Parathyroid adenoma (tissue), 2 donors: ENCODE measurements at regions not wholly inside any gene's neighbourhood (a gene's known extent, or its start where the extent isn't known, plus 50 kb on each side); places are given as distances from the start of the nearest gene placed in this dataset.

Source experiments
- H2AFZ ChIP-seq: fragments of 300-600 bp; sonication (generic); one replicate; pipeline ENCODE4 v1.7.0; 2017; ENCODE audit warnings: antibody characterized with exemption, mild to moderate bottlenecking
- H3K27ac ChIP-seq: fragments of 300-600 bp; sonication (generic); one replicate; pipeline ENCODE4 v1.7.0; 2017
- H3K27me3 ChIP-seq: fragments of 300-600 bp; sonication (generic); one replicate; pipeline ENCODE4 v1.7.0; 2017; ENCODE audit warnings: low read length; ENCODE audit not compliant: control insufficient read depth, insufficient read depth
- H3K36me3 ChIP-seq: fragments of 300-600 bp; sonication (generic); one replicate; pipeline ENCODE4 v1.7.0; 2017; ENCODE audit warnings: low read length; ENCODE audit not compliant: control insufficient read depth, insufficient read depth
- H3K4me1 ChIP-seq: fragments of 300-600 bp; sonication (generic); one replicate; pipeline ENCODE4 v1.7.0; 2017; ENCODE audit warnings: control low read depth
- H3K4me2 ChIP-seq: fragments of 300-600 bp; sonication (generic); one replicate; pipeline ENCODE4 v1.7.0; 2017; ENCODE audit warnings: low read length
- H3K4me3 ChIP-seq: fragments of 300-600 bp; sonication (generic); one replicate; pipeline ENCODE4 v1.7.0; 2017; ENCODE audit warnings: low read depth, low read length
- H3K79me2 ChIP-seq: fragments of 300-600 bp; sonication (generic); one replicate; pipeline ENCODE4 v1.7.0; 2017; ENCODE audit warnings: control low read depth
- H3K9ac ChIP-seq: fragments of 300-600 bp; sonication (generic); one replicate; pipeline ENCODE4 v1.7.0; 2017; ENCODE audit warnings: mild to moderate bottlenecking
- H3K9me3 ChIP-seq: fragments of 300-600 bp; sonication (generic); one replicate; pipeline ENCODE4 v1.7.0; 2017; ENCODE audit warnings: low read length; ENCODE audit not compliant: control insufficient read depth
- TF ChIP-seq, protein P1 (sequence below): fragments of 300-600 bp; sonication (generic); IDR thresholded peaks from one replicate; pipeline ENCODE4 v1.7.0; 2017; ENCODE audit warnings: antibody characterized with exemption, mild to moderate bottlenecking
- donor health status: primary hyperparathyroidism.

DNA sequence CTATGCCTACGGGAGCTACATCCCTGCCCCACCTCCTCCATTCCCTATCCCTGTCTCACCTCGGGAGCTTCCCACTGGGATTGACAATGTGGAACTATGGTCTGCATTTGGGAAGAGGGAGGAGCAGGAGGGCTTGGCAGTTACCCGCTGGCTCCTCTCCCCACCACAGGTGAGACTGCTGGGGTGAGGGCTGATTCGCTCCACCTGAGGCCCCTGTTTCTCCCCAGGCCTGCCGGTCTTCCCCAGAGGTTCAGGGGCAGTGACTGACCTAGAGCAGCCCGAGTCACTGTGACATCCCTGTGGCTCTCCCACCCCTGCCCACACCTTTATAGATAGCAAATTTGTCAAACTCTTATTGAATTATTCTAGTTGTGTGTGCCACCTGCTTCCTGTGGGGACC, 252.6 kb downstream of the GLRX3 start:
- Histone ChIP-seq H3K9ac (no peak overlapping the region), H3K4me3 (no peak overlapping the region), H2AFZ (no peak overlapping the region), H3K27me3 (no peaks in the 10 kb centered on the region), H3K36me3 (no peaks in the 10 kb centered on the region), H3K27ac (no peak overlapping the region), H3K79me2 (no peaks in the 10 kb centered on the region), H3K4me2 (no peak overlapping the region), H3K9me3 (no peaks in the 10 kb centered on the region), H3K4me1 (no peaks in the 10 kb centered on the region)
- TF ChIP-seq, protein P1, sequence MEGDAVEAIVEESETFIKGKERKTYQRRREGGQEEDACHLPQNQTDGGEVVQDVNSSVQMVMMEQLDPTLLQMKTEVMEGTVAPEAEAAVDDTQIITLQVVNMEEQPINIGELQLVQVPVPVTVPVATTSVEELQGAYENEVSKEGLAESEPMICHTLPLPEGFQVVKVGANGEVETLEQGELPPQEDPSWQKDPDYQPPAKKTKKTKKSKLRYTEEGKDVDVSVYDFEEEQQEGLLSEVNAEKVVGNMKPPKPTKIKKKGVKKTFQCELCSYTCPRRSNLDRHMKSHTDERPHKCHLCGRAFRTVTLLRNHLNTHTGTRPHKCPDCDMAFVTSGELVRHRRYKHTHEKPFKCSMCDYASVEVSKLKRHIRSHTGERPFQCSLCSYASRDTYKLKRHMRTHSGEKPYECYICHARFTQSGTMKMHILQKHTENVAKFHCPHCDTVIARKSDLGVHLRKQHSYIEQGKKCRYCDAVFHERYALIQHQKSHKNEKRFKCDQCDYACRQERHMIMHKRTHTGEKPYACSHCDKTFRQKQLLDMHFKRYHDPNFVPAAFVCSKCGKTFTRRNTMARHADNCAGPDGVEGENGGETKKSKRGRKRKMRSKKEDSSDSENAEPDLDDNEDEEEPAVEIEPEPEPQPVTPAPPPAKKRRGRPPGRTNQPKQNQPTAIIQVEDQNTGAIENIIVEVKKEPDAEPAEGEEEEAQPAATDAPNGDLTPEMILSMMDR = no peak

DNA sequence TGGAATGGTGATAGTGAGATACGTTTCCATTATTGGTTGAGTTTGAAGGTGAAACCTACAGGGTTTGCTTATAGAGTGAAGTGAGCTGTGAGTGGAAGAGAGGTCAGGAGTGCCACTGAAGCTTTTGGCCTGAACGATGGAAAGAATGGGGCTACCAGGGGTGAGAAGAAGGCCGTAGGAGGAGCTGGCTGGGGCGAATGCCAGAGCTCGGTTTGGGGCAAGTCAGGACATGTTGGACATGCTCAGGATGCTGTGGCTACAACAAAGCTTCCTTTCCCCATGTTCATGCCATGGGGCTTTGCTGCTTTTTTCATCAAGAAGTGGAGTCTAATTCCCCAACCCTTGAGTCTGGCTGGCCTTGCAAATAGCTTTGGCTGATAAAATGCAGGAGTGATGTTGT, 253.7 kb downstream of the GLRX3 start:
- H2AFZ ChIP-seq = no peak overlapping the region
- H3K4me2 ChIP-seq = no peak overlapping the region
- no peaks in the 10 kb centered on the region for H3K79me2 ChIP-seq

DNA sequence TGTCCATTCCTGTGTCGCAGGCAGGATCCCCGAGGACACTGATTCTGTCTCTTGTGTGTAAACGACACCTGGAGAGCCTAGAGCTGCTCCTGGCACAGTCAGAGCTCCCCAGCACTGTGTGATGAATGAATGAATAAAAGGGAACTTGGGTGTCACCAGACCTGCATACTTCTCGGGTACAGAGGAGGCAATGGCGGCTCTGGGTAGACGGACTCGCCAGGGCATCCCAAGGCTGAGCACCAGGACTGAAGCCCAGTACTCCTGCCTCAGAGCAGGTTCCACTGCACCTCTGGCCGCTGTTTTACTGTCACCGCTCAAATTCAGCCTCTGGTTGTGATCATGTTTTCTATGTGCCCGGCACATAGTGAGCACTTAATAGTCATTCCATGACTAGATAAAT, 255.8 kb downstream of the GLRX3 start:
- no peak overlapping the region for H3K4me2 ChIP-seq
- H3K4me1 ChIP-seq = no peaks in the 10 kb centered on the region
- H3K9ac ChIP-seq = no peak overlapping the region
- no peaks in the 10 kb centered on the region for H3K79me2 ChIP-seq
- H3K27me3 ChIP-seq = no peaks in the 10 kb centered on the region
- no peaks in the 10 kb centered on the region for H3K36me3 ChIP-seq
- no peaks in the 10 kb centered on the region for H3K9me3 ChIP-seq
- H2AFZ ChIP-seq = no peak overlapping the region
- no peak overlapping the region for H3K4me3 ChIP-seq
- TF ChIP-seq, protein P1 = no peak
- H3K27ac ChIP-seq = no peak overlapping the region

More for the DNA sequence above, 253.7 kb downstream of the GLRX3 start:
- TF ChIP-seq, protein P1 = no peak
- Histone ChIP-seq H3K27ac (no peak overlapping the region), H3K9me3 (no peaks in the 10 kb centered on the region), H3K9ac (no peak overlapping the region), H3K4me1 (no peaks in the 10 kb centered on the region), H3K36me3 (no peaks in the 10 kb centered on the region), H3K4me3 (no peak overlapping the region), H3K27me3 (no peaks in the 10 kb centered on the region)

DNA sequence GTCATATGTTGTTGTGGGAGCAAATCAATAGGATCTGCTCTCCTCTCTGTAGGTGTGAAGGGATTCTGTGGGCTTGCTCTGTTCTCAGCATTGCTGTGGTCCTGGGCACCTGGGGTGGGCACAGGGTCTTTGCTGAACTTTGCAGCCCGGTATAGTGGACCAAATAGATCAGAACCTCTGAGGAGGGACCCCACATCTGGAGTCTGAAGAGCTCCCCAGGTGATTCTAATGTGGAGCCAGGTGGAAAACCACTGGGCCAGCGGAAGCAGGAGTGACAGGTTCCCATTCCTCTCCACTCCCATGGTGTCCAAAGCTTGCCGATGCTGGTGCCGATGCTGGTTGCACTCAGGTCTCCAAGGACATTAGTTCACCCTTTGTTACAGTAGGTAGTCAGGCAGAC, 257.2 kb downstream of the GLRX3 start:
- Histone ChIP-seq H2AFZ (no peak overlapping the region), H3K9me3 (no peaks in the 10 kb centered on the region), H3K36me3 (no peaks in the 10 kb centered on the region), H3K4me2 (no peak overlapping the region), H3K79me2 (no peaks in the 10 kb centered on the region), H3K27me3 (no peaks in the 10 kb centered on the region), H3K4me3 (no peak overlapping the region), H3K27ac (no peak overlapping the region), H3K4me1 (no peaks in the 10 kb centered on the region), H3K9ac (no peak overlapping the region)
- TF ChIP-seq, protein P1 = no peak

DNA sequence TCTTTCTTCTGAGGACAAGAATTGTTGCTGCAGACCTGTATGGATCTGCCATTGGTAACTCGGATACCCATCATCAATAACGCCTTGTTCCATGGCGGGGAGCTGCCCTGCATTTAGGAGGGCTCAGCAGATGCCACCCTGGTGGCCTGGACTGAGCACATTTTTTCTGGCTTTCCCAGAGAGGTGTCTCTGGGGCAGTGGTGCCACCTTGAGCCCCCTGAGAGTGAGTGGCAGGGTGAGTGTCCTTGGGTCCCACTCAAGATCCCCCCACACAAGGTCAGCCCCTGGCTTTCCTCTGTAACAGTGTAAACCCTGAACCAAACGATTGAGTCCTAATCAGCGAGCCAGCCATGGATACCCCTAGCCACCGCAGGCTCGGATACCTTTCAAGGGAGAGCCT, 258.6 kb downstream of the GLRX3 start:
- Histone ChIP-seq H3K79me2 (no peaks in the 10 kb centered on the region), H3K36me3 (no peaks in the 10 kb centered on the region), H3K4me3 (no peak overlapping the region), H2AFZ (no peak overlapping the region), H3K4me1 (no peaks in the 10 kb centered on the region), H3K9ac (no peak overlapping the region), H3K4me2 (no peak overlapping the region), H3K9me3 (no peaks in the 10 kb centered on the region), H3K27me3 (no peaks in the 10 kb centered on the region), H3K27ac (no peak overlapping the region)
- TF ChIP-seq, protein P1 = no peak
